ENCODE measurements at regions not wholly inside any gene's neighbourhood (a gene's known extent, or its start where the extent isn't known, plus 50 kb on each side); places are given as distances from the start of the nearest gene placed in this dataset.

DNA sequence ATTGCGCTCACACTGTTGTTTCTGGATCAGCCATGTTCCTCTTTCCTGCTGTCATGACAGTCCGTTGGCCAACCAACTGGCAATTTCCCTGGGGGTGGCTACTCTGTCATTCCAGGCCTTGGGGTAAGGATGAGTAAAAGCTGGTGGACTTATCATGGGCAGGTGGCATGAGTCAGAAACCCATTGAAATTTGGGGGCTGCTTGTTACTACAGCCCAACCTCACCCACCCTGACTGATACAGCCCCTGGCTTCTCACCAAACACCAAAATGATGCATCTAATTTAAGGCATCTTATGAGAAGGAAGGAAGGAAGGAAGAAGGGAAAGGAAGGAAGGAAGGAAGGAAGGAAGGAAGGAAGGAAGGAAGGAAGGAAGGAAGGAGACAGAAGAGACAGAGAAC, 53.9 kb upstream of the CRHR1 start:
- H2AFZ ChIP-seq (ENCODE audit: low read depth, low read length), result no peak overlapping the region
- dilution Hi-C loops (cut with MboI; ENCODE audit: extremely low pct_ligation_motif_present, low sequenced_read_pairs), result no loop called here
- DNase-seq (ENCODE audit: low read depth, low spot score) (no peak), FAIRE-seq (no peak)
- H3K36me3 ChIP-seq (ENCODE audit: control insufficient read depth in 2 of 2, extremely low read depth in 1 of 2, insufficient read depth in 2 of 2, low read length in 2 of 2), result no peaks in the 10 kb centered on the region
- H3K4me1 ChIP-seq (ENCODE audit: control insufficient read depth, extremely low read depth, insufficient read depth, low read length), result no peaks in the 10 kb centered on the region
- no peak overlapping the region for H3K27ac ChIP-seq (ENCODE audit: insufficient read depth, low read depth, low read length)
- H3K79me2 ChIP-seq (ENCODE audit: control insufficient read depth, insufficient read depth, low read length), result no peaks in the 10 kb centered on the region
- no peak overlapping the region for H3K4me2 ChIP-seq (ENCODE audit: insufficient read depth, low read length)
- intact Hi-C loops (cut with micrococcal nuclease), result no loop called here
- no TSS peak for BruUV-seq (replicated peaks)
- peaks cover 0 to 9% of the 10 kb centered on the region in 2 experiments for H3K27me3 ChIP-seq (ENCODE audit: control insufficient read depth in 2 of 2, insufficient read depth in 2 of 2, low read length in 2 of 2)
- no peaks in the 10 kb centered on the region for H3K9me1 ChIP-seq (replicated peaks; ENCODE audit: control insufficient read depth, extremely low read depth, insufficient read depth, low read length)
- ChIA-PET CTCF (no interaction called here), POLR2A (no interaction called here)
- H4K20me1 ChIP-seq (replicated peaks; ENCODE audit: control insufficient read depth, extremely low read depth, insufficient read depth, low read length), result no peaks in the 10 kb centered on the region
- no peak overlapping the region for H3K4me3 ChIP-seq (replicated peaks in 1 of 3; ENCODE audit: insufficient read depth in 1 of 3, low read depth in 1 of 3, low read length in 3 of 3)
- no peak for TF ChIP-seq GATA2 (IDR thresholded peaks at IDR 0.05; ENCODE audit: insufficient read depth, insufficient read length, low read depth, low read length)
- TF ChIP-seq FOS (IDR thresholded peaks at IDR 0.05; ENCODE audit: borderline replicate concordance, insufficient read depth, low read length), result no peak
- TF ChIP-seq, protein P1, sequence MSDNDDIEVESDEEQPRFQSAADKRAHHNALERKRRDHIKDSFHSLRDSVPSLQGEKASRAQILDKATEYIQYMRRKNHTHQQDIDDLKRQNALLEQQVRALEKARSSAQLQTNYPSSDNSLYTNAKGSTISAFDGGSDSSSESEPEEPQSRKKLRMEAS (IDR thresholded peaks at IDR 0.05; ENCODE audit: insufficient read depth, insufficient read length), result no peak
- no peak for TF ChIP-seq POLR2A (IDR thresholded peaks at IDR 0.05; ENCODE audit: low read depth, low read length)
- TF ChIP-seq JUN (IDR thresholded peaks at IDR 0.05; ENCODE audit: borderline replicate concordance, insufficient read depth, insufficient read length, low read depth), result no peak
- no peak for TF ChIP-seq MYC (IDR thresholded peaks at IDR 0.05; ENCODE audit: low read depth, low read length)
- TF ChIP-seq CTCF (IDR thresholded peaks at IDR 0.05; ENCODE audit: extremely low read depth in 1 of 2, insufficient read depth in 1 of 2, low read depth in 1 of 2, low read length in 2 of 2), result no peak
- no peak for TF ChIP-seq EZH2 (IDR thresholded peaks at IDR 0.05; ENCODE audit: borderline replicate concordance, low read depth, low read length, severe bottlenecking)
- no peak for TF ChIP-seq POLR2AphosphoS5 (IDR thresholded peaks at IDR 0.05; ENCODE audit: insufficient read depth, low read depth, low read length)
- no peaks in the 10 kb centered on the region for H3K9me3 ChIP-seq (replicated peaks; ENCODE audit: control insufficient read depth, insufficient read depth, low read length)
- no peak overlapping the region for H3K9ac ChIP-seq (replicated peaks; ENCODE audit: extremely low read depth, insufficient read depth, low read length)
